Hematopoietic multipotent progenitor cell (in vitro differentiated cells): ENCODE measurements at regions not wholly inside any gene's neighbourhood (a gene's known extent, or its start where the extent isn't known, plus 50 kb on each side); places are given as distances from the start of the nearest gene placed in this dataset.

Experiments
- DNase-seq, 3 donors: peaks; one replicate each; pipeline ENCODE4 v3.0.0-alpha.2; 2011 to 2015; ENCODE audit warnings: low read depth in 2 of 3, low spot score in 2 of 3

DNA sequence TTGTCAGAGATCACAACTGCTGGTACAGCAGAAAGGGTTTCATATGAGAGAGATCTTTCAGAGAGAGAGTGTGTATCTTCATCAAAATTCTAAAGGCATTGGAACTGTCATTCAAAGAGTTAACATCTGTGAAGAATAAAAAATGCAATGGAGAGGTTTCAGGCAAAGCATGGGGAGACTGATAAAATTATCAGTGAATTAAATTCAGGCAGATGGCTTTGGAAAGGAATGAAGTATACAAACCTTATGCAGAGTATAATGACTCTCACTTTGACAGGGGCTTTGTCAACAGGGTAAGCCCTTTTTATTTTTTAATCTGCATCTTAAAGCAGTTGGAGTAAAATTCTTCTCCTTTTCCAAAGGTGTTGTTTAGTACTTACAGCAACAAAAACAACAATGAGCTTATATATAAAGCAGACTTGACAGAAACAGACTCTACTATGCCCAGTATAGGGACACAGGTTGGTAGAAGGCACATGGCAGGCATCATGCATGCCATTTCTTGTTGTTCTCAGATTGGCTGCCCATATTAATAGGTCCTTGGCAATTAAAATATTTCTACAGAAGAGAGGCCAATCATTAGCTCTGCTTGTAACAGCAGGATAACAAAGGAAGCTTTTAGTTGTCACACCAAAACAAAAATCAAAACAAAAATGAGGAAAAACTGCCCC, 54.9 kb upstream of the NXPH1 start:
- DNase-seq, result no peak

- no peak for DNase-seq
Measured at GRCh38 chr7:8379264-8379663, 54.1 kb upstream of the NXPH1 start.

- no peak for DNase-seq
Measured at GRCh38 chr7:8380130-8380529, 53.3 kb upstream of the NXPH1 start.

DNA sequence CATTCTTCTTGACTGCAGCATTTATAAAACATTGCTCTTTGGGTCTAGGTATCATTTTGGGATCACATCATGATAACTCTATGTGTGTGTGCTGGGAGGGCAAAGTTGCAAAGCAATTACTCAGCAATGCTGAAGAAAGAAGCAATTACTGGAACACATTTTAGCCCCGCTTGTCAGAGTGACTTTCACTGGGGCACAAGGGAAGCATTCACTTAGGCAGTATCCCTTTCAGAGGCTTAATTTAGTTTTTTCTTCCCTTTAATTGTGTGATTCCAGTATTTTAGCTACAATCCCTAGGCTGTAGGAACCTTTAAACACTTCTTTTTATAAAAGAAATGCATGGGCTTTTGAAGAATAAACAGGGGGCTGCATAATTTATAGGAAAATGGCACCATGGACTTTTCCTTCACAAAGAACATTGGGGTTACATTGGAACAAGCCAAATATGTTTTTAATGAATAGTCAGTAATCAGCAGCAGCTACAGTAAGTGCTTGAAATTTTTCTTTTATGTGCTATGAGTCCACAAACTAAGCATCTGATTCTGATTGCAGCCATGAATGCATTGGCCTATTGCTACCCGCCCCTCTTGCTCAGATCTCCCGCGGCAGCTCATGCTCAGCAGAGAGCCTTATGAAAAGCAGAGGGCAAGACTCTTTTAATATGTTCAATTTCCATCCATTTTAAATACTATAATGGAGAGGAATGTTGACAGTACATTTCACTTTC, 51.2 kb upstream of the NXPH1 start:
- DNase-seq, result no peak
